OCI-LY3 (cell line): ENCODE measurements at regions not wholly inside any gene's neighbourhood (a gene's known extent, or its start where the extent isn't known, plus 50 kb on each side); places are given as distances from the start of the nearest gene placed in this dataset.

Source experiments
- H2AFZ ChIP-seq: fragments of 200-600, 300-600 bp; shearing (Covaris generic); 2 replicates; pipeline ENCODE4 v1.6.0; 2014; ENCODE audit warnings: antibody characterized with exemption, low read depth, low read length
- H3K27ac ChIP-seq: fragments of 200-600, 300-600 bp; sonication (generic); 2 replicates; pipeline ENCODE4 v1.5.1; 2014; ENCODE audit warnings: mild to moderate bottlenecking, low read length, moderate library complexity, mixed read lengths
- H3K27me3 ChIP-seq: fragments of 200-600, 300-600 bp; sonication (generic); 2 replicates; pipeline ENCODE4 v1.6.1; 2014; ENCODE audit warnings: low read depth, low read length, mixed read lengths
- H3K36me3 ChIP-seq: fragments of 200-600, 300-600 bp; sonication (generic); replicated peaks from 2 replicates; pipeline ENCODE3; 2014; ENCODE audit warnings: low read depth, low read length, mixed read lengths
- H3K4me1 ChIP-seq: fragments of 300-600, 200-600 bp; sonication (generic); 2 replicates; pipeline ENCODE4 v1.6.1; 2014; ENCODE audit warnings: low read length, mixed read lengths
- H3K4me2 ChIP-seq: fragments of 200-600, 300-600 bp; sonication (generic); 2 replicates; pipeline ENCODE4 v1.6.1; 2014; ENCODE audit warnings: low read length, mixed read lengths
- H3K4me3 ChIP-seq: fragments of 300-600, 200-600 bp; sonication (generic); 2 replicates; pipeline ENCODE4 v1.5.1; 2014; ENCODE audit warnings: antibody characterized with exemption, mild to moderate bottlenecking, low read length, moderate library complexity
- H3K79me2 ChIP-seq: fragments of 300-600, 200-600 bp; shearing (Covaris generic); 2 replicates; pipeline ENCODE4 v1.6.1; 2014; ENCODE audit warnings: mild to moderate bottlenecking, low read length, mixed read lengths
- H3K9ac ChIP-seq: fragments of 300-600, 200-600 bp; shearing (Covaris generic); 2 replicates; pipeline ENCODE4 v1.6.0; 2014; ENCODE audit warnings: mild to moderate bottlenecking, low read length, moderate library complexity
- H3K9me3 ChIP-seq: fragments of 200-600, 300-600 bp; shearing (Covaris generic); 2 replicates; pipeline ENCODE4 v1.6.1; 2014; ENCODE audit warnings: low read length, mixed read lengths; ENCODE audit not compliant: insufficient read depth
- H4K20me1 ChIP-seq: fragments of 200-600, 300-600 bp; sonication (generic); 2 replicates; pipeline ENCODE4 v1.6.1; 2016; ENCODE audit warnings: low read length, mixed read lengths; ENCODE audit not compliant: insufficient read depth
- CTCF ChIP-seq: fragments of 200-600, 300-600 bp; sonication (generic); IDR thresholded peaks from 2 replicates; pipeline ENCODE4 v1.5.1; 2014; ENCODE audit warnings: antibody characterized with exemption, low read length, low read depth
- EZH2phosphoT487 ChIP-seq: fragments of 200-600 bp; shearing (Covaris generic); IDR thresholded peaks from 2 replicates; pipeline ENCODE4 v1.6.1; 2018; ENCODE audit warnings: antibody characterized with exemption, mixed run types, low read depth

DNA sequence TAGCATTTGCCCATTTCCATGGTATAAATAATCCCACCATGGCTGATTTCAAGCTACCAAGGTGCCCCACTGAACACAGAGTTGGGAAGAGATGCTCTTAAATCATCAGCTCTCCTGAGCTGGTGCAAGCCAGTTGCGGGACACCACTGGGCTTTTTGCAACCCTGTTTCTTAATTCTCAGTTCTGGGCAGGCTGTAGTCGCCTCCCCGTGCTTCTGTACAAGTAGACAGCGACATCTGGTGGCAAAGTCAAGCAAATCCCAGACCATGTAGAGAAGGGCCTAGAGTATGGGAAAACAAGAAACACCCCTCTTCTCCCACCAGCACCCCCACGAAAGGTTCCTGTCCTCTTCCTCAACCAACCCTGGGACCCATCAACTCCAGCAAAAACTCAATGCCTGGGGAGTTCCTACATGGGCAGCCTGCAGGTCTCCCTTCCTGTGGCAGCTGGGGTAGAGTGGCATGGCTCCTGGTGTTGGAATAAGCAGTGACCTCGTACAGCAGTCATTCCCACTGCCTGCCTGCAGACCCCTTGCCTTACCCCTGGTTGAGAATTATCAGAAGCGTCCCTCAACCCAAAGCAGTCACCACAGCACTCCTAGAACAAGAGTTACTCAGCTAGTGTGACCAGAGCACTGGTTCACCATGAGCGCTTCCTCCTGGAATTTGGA, 68.4 kb downstream of the IGLL5 start:
- H3K27me3 ChIP-seq: no peaks in the 10 kb centered on the region
- no peaks in the 10 kb centered on the region for H3K9me3 ChIP-seq
- peak overlapping the region; percentile 48 for H3K27ac ChIP-seq
- H3K4me3 ChIP-seq: peak overlapping the region; percentile 6; the same call in 1 of the 2 replicates
- peaks cover 47% of the 10 kb centered on the region for H4K20me1 ChIP-seq
- TF ChIP-seq EZH2phosphoT487 (no peak), CTCF (peak; percentile 94)
- H3K4me2 ChIP-seq: peak overlapping the region; percentile 47
- no peak overlapping the region for H2AFZ ChIP-seq
- H3K79me2 ChIP-seq: peaks cover 93% of the 10 kb centered on the region
- H3K9ac ChIP-seq: peak overlapping the region; percentile 20; the same call in 1 of the 2 replicates
- peaks cover 57% of the 10 kb centered on the region for H3K4me1 ChIP-seq
- peaks cover 34% of the 10 kb centered on the region for H3K36me3 ChIP-seq

GRCh38 chr22:22957090-22957489, 69.5 kb downstream of the IGLL5 start:
- no peak overlapping the region for H3K27ac ChIP-seq
- no peaks in the 10 kb centered on the region for H3K27me3 ChIP-seq
- H3K36me3 ChIP-seq: peaks cover 36% of the 10 kb centered on the region
- H3K9me3 ChIP-seq: peaks cover 7% of the 10 kb centered on the region
- no peak overlapping the region for H3K4me3 ChIP-seq
- no peak overlapping the region for H3K9ac ChIP-seq
- peaks cover 93% of the 10 kb centered on the region for H3K79me2 ChIP-seq
- peaks cover 49% of the 10 kb centered on the region for H4K20me1 ChIP-seq
- H3K4me2 ChIP-seq: no peak overlapping the region
- TF ChIP-seq EZH2phosphoT487 (no peak), CTCF (no peak)
- peaks cover 48% of the 10 kb centered on the region for H3K4me1 ChIP-seq
- H2AFZ ChIP-seq: no peak overlapping the region

DNA sequence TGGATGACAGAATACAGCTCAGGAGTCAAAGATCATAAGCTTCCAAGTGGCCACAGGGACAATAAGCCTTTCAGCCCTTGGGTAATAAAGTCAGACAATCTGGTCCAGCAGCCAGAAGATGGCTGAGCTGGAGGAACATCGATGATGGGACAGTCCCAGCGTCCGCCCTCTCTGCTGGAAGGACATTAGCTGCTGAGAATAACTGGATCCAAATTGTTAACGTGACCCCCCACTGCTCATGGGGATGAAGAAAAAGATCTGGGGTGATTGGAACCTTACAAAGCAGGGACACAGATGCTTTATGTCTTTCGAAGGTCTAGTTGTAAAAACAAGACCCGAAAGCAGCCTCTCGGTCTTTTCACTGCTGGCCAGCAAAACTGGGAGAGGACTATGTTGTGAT, 71.0 kb downstream of the IGLL5 start:
- Histone ChIP-seq H2AFZ (no peak overlapping the region), H3K9me3 (peaks cover 11% of the 10 kb centered on the region), H3K36me3 (peaks cover 31% of the 10 kb centered on the region), H3K79me2 (peaks cover 83% of the 10 kb centered on the region), H3K4me2 (no peak overlapping the region), H3K4me1 (peaks cover 37% of the 10 kb centered on the region), H3K27ac (no peak overlapping the region), H3K4me3 (no peak overlapping the region), H3K9ac (no peak overlapping the region), H4K20me1 (peaks cover 49% of the 10 kb centered on the region), H3K27me3 (no peaks in the 10 kb centered on the region)
- TF ChIP-seq CTCF (no peak), EZH2phosphoT487 (no peak)

GRCh38 chr22:22959147-22959827, 71.7 kb downstream of the IGLL5 start:
- peaks cover 31% of the 10 kb centered on the region for H3K36me3 ChIP-seq
- 0 out of 2 replicates have a peak overlapping the region, but pooled peaks have one; percentile 7 for H3K9ac ChIP-seq
- peaks cover 49% of the 10 kb centered on the region for H4K20me1 ChIP-seq
- TF ChIP-seq CTCF (peak; percentile 100), EZH2phosphoT487 (no peak)
- H2AFZ ChIP-seq: no peak overlapping the region
- no peak overlapping the region for H3K4me2 ChIP-seq
- H3K27me3 ChIP-seq: no peaks in the 10 kb centered on the region
- no peak overlapping the region for H3K4me3 ChIP-seq
- peaks cover 11% of the 10 kb centered on the region for H3K9me3 ChIP-seq
- 0 out of 2 replicates have a peak overlapping the region, but pooled peaks have one; percentile 19 for H3K27ac ChIP-seq
- peaks cover 30% of the 10 kb centered on the region for H3K4me1 ChIP-seq
- H3K79me2 ChIP-seq: peaks cover 76% of the 10 kb centered on the region
